ENCODE measurements at regions not wholly inside any gene's neighbourhood (a gene's known extent, or its start where the extent isn't known, plus 50 kb on each side); places are given as distances from the start of the nearest gene placed in this dataset.

DNA sequence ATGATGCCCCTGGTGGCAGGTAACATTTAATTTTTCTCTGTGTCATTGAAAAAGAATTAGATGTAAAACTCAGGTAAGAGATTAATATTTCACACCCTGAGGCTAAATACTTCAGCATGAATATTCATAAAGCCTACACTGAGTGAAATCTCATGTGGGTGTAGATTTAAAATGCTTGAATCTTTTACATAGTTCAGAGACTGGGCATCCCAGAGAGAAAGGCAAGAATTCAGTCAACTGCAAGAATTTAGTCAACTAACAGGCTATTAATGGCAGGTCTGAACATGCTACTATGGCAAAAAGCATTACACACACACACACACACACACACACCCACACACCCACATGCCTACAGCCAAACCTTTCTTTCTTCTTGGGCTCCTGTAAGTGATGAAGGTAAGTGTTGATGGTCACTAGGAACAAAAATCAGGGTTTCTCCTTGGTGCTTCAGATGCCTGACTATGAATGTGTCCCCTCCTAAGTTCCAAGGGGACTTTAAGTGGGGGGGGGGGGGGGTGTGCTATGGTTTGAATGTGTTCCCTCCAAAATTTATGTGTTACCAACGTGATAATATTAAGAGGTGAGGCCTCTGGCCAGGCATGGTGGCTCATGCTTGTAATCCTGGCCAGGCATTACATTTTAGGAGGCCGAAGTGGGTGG, 63.7 kb upstream of the PSMD7 start:
- DNase-seq: no peak

DNA sequence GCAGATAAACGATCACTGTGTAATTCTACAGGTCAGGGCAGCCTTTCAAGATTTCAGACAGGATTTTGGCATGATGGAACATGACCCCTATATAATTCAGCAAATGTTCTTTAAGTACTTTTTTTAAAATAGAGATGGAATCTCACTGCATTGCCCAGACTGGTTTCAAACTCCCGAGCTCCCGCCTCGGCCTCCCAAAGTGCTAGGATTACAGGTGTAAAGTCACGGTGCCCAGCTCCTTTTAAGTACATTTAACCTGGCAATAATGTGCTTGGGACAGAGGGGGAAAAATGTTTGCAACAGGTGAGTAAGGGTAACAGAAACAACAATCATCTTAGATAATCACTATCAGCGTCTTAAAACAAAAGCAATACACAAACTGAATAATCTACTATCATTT, 66.5 kb upstream of the PSMD7 start:
- no peak for DNase-seq

DNA sequence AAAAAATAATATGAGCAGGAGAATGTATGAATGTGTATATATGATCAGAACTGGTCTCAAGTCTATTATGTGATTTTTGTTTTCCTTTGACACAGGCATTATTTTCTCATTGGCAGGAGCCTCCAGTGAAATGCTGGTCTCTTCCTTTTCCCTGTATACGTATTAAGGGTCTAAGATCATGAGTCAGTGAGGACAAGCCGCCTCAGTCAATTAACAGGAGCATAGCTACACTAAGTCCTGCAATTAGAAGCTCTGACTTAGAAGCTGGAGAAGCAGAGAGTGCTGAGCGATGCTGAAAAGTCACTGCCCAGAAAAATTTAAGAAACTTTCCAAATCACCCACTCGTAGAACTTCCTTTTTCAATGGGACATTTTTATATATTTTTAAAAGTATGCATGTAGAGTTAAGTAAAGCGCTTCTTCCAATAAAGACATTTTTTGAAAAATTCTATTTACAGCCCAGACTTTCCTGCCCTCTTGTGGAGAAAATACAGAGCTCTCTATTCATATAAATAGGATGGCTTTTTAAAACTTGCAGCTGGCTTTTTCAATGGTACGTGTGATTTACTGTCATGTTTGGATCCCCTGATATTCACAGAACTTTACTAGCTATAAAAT, 70.2 kb upstream of the PSMD7 start:
- DNase-seq: peak; percentile 32

DNA sequence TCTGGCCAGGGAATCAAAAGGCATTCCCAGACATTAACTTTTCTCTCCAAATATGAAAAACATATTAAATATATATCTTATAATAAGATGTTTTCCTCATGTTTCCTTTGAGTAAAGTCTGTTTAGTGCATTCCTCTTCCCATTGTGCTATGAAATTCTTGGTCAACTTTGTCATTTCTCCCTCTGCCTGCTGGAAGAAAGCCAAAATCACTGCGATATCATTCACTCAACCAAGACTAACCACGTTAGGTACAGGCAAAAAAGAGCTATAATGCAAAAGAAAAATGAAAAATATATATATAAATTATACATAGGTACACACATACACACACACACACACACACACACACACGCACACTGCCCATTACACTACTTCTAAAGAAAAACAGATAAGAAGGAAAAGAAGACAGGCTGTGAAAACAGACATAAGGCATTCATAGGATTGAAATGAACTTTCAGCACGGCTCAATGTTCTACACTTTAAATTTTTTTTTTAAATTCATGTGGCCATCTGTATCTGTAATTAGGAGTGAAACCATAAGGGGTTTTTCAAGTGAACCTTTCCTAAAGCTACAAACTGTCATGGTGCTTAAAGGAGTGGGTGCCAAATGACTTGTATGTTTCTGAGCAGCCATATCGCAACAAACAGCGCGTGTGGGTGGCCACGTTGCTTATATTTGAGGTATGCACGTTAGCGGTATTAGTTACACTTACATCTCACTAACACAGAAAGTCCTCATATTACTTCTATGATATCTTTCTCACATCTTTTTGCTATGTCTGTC, 71.6 kb upstream of the PSMD7 start:
- DNase-seq: no peak

DNA sequence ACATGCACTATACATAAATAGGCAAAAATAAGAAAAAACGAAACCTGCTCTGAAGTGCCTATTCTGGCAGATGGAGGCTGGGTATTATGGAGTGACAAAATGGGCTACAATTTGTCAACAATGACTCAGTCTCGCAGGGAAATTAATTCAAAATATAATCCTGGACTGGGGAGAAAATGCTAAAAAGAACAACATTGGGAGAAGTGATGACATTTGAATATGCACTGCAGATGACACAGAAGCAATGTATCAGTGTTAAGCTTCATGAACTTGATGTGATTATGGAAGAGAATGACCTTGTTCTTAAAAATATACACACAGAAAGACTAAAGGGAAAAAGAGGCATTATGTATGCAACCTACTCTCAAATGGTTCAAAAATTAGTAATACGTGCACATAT, 74.8 kb upstream of the PSMD7 start:
- DNase-seq: no peak

DNA sequence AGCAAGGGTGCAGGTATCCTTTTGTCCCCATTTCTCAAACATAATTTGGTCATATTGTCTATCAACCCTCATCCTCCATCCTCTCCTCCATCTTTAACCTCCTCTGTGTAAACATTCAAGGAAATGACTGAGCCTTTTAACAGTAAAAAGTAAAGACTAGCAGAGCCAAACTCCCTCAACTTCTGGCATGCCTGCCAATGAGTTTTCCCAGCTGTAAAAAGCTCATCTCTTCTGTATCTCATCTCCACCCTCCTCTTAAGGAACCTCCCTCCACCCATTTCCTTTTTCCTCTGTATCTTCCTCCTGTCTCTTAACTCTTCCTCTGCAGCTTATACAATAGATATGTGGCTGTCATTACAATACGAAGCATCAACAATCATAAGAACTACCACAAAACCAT, 76.9 kb upstream of the PSMD7 start:
- DNase-seq: no peak

DNA sequence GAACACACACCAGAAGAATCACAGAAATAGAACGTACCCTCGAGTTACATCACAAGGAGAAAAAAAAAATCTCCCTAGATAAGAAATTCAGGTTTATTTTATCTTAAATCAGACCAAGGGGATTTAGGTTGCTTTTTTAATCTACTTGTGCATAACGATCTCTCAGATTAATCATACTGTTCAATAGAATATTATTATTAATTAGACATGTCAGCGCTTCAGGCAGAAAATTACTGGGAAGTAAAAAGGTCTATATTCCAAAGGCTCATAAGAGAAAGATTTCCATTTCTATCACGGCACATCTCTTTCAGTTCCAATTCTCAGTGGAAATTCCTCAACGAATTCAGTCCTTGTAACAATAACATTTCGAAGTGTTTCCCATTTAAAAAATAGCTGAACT, 77.7 kb upstream of the PSMD7 start:
- DNase-seq: no peak

DNA sequence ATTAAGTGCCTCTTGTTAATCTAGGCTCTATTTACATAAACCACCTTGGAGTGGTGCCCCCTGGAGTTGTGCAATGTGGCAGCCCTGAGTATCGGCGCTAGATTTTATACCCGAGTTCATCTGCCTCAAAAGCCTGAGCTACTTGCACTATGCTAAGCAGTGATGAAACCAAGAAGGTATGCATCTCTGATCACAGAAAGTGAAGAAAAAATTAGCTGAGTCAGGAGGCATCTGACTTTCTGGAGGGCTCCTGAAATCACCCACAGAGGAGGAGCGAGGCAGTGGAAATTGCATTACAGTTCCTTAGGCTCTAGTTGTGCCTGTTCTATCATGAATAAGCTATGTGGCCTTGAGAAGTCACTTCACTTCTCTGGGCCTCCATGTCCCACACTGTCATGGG, 80.3 kb upstream of the PSMD7 start:
- DNase-seq: no peak

DNA sequence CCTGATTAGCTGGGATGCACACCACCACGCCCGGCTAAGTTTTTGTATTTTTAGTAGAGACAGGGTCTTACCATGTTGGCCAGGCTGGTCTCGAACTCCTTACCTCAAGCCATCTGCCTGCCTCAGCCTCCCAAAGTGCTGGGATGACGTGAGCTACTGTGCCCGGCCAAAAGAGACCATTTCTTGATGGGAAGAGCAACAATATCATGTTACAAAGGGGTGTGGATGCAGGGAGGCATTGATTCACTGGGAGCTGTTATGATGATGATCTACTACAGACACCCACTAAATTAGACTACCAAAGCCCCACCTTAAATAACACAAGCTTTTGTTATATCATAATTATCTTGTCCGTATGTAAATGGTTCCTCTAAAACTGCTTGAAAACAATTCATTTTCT, 81.4 kb upstream of the PSMD7 start:
- no peak for DNase-seq

DNA sequence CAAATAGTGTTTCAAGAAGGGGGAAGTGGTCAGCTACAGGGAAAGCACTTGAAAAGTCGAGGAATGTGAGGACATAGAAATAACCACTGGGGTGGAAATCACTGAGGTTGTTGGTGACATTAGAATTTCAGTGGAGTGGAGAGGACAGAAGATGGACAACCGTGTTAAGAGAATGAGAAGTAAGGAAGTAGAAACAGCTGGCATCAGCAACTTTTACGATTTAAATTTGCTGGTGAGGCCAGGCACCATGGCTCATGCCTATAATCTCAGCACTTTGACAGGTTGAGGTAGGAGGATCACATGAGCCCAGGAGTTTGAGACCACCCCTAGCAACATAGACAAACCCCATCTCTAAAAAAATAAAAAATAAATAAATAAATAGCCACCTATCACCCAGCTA, 83.2 kb upstream of the PSMD7 start:
- DNase-seq: no peak

DNA sequence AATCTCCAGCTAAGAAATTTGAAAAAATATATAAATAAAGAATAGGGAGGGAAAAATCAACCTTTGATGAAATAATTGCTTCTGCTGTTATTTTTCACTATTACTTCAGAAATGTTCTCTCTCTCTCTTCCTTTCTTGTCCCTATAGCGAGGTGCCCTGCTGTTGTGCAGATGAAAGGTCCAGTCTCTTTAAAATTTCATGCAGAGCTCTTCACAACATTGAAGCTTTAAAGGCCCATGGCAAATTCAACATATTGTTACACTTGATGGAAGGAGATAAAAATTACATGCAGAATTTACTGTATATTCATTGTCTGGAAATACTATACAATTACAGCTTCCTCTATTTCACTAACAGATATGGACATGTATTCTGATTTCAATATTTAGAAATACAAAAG, 86.4 kb upstream of the PSMD7 start:
- no peak for DNase-seq

DNA sequence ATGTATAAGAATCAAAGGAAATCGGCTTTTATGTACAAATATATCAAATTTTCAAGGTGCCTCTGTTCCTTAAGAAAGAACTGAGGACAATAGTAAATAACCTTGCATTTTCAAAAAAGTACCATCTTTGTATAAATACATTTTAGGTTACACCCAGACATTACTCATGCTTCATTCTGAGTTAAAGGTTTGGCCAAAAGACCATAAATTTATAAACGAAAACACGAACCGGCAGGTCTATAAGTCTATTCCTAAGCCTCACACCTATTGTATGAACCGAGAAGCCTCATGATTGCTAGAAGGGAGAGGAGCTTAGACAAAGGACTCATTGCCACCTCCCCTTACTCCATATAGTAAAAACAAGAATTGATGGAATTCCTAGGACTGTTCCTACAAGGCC, 94.6 kb upstream of the PSMD7 start:
- no peak for DNase-seq

DNA sequence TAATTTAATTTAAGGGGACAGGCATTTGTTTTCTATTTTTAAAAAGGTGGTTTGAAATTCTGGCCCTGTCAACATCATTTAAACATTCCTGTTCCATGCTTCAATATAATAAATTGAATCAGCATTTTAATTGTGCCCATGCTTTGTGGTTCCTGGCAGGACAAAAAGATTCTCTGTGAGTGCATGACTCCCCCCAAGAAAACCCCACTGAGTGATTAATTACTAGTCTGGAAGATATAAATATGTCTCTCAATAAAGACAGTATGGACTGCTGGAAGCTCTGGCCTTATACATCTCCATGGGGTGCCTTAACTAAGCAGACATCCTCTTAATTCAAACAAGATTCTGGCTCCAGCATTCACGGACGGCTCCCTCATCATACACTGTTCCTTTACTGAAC, 95.0 kb upstream of the PSMD7 start:
- DNase-seq: no peak

DNA sequence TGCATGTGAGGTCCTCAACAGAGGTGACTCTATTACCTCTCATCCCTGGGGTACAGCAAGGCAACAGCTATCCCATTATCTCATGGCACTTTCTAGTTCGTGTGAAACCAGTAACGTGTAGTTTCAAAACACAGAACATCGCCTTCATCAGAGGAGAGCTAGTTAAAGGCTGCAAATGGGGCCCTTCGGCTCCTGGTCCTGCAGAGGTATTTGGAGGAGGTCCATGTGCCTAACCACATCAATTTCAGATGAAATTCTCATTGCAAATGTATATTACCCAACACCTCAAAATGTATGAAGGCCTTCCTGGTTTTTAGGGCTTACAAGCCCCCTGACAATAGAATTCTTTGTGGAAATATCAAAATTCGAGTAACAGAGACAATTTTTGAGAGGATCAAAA, 95.7 kb upstream of the PSMD7 start:
- no peak for DNase-seq

DNA sequence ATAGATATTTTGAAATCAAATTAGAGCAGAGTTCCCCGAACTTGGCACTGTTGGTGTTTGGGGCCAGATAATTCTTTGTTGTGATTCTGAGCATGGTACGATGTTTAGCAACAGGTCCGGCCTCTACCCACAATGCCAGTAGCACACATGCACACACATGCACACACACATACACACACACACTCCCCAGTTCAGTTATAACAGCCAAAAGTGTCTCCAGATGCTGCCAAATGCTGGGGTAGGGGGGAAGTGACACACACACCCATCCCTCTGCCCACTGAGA, 96.8 kb upstream of the PSMD7 start:
- DNase-seq: no peak

DNA sequence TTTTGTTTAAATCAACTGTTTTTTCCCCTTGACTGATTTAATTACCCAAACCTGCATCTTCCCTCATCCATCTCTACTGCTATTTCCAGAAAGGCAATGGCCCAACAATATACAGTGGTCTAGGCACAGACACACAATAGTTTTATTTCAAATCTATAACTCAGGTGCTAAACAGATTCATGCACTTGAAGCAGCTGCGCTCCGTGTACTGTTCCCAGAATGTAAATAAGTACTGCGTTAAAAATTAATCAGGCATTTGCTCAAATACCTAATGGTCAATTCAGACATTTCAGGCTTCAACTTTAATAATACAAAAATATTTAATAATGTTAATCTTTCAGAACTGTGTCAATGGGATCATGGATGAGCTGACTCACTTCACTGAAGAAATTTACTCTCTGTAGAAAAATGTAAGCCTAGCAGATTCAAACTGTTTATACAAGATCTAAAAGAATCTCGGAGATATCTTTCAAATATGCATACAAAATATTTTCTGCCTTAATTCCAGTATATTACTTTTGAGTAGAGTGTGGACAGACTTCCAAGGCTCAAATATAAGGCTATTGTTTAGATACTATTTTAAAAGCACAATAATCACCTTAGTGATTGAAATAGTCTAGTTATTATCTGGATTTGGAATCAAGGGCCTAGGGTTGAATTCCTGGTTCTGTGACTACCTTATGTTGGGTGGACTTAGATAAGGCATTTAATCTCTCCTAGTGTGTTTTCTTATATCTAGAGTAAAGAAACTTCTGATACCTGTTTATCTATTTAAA, 97.4 kb upstream of the PSMD7 start:
- no peak for DNase-seq

DNA sequence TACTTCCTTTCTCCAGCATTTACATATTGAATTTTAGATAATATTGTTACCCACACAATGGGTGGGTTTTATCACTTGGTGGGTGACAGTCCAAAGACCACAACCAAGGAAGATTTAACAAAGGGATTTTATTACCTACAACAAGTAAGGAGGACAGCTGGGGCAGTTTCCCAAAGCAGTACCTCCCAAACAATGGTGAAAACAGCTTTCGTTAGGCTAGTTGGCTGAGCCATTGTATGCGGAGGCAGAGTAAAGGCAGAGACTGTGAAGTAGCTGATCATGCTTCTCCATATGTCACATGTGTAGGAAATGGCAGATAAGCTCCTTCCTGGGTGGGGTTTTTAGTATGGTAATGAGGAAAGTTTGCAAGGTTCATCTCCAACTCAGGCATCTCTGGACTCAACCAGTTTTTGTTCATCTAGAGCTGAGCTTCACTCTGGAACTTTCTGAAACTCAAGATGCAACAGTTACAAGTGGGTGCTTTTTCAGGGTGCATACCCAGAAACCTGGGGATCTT, 104.3 kb upstream of the PSMD7 start:
- no peak for DNase-seq

DNA sequence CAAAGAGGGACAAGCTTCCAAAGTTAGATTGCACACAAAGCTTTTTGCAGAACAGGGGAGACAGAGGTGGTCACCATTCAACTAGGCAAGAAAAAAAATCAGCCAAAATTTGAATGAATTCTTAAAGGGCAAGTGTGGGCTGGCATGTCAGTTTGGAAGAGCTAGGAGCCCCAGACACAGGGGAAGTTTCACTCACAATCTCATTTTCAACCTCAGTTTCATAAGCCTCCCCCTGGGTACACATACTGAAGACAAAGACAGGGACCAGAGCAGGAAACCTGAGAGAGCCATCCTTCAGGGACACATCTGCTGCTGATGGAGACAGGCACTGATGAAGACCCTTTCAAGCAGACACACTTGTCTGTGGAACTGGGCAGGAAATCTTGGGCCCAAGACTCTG, 106.3 kb upstream of the PSMD7 start:
- DNase-seq: no peak

DNA sequence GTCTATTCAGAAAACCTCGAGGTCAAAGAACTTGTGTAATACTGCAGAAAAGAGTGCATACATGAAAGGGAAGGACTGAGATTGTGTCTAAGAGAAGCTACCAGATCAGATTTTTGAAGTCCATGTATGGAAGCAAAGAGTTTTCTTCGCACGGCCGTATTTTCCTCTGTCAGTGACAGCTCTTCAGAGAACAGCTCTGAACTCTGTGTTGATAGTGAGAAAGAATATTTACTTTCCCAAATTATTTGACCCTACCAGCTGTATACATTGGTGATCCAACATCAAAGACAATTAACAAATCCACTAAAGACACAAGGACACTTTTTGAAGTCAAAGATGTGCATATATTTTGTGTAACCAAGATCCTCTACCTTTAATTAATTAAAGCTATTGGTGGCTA, 107.8 kb upstream of the PSMD7 start:
- DNase-seq: no peak

DNA sequence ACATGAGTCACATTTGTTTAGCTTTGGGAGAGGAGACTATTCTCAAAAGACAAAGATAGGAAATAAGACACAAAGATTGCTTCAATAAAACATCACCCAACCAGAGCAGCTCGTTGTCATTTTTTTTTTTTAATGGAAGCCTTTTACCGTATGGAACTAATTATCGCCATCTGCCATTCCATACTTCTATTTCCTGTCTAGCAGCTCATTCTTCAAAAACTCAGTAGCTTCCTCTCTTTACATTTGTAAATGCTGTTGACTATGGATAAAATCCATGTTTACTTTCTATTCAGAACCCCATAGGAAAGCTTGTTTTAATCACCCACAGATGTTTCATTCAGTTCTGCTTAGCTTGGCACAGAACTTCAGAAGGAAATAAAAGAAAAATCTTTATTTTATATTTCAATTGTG, 110.0 kb upstream of the PSMD7 start:
- no peak for DNase-seq

DNA sequence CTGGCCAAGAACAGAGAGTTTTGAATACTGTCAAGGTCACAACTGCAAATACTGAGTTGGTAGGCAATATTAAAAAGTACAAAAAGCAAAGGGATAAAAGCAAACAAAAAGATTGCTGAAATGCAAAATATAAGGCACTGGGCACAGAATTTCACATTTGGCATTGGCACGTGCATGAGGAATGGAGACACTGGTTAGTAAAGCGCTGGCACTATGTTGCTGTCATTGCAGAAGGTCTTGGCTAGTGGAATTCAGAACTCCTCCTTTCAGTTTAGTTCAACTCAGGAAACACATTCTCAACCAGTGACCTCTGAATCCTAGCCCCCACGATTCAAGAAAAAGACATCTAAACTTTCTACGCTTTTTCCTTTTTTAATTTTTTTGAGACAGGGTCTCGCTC, 111.8 kb upstream of the PSMD7 start:
- no peak for DNase-seq

DNA sequence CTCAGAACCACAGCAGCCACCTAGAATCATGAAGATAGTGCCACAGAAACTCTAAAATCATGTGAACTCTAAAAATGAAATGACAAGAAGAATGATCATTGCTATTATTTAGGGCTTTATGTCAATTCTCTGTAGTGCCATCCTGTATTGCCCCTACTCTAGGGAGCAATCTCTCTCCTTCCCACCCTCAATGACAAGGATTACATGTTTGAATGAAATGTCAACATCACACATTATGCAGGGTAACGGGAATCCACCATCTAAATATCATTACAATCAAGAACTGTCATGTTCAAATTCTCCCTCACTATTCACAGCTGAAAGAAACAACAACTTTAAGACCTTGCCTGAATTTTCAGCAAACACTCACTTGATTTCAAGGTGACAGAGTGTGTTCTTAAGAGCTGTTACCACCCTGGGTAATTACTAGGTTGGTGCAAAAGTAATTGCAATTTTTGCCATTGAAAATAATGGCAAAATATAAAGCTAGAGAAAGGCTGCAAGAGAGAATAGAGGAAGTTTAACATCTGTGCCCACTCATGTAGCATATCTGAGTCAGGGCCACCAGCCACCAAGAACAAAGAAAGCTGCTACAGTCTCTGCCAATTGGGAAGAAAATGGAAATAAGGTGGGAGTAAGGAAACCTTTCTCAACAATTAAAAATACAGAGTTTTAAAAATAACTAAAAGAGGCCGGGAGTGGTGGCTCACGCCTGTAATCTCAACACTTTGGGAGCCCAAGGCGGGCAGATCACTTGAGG, 112.8 kb upstream of the PSMD7 start:
- no peak for DNase-seq
